ENCODE measurements at regions not wholly inside any gene's neighbourhood (a gene's known extent, or its start where the extent isn't known, plus 50 kb on each side); places are given as distances from the start of the nearest gene placed in this dataset.

GRCh38 chr2:142220239-142220638 lies 89.4 kb upstream of the LRP1B start:
- no peak for DNase-seq

- DNase-seq: no peak
Measured at GRCh38 chr2:142218471-142218870, 87.7 kb upstream of the LRP1B start.

GRCh38 chr2:142217804-142218203 lies 87.0 kb upstream of the LRP1B start:
- DNase-seq: no peak

- no peak for DNase-seq
Measured at GRCh38 chr2:142200062-142200461, 69.2 kb upstream of the LRP1B start.

- DNase-seq: no peak
Measured at GRCh38 chr2:142199073-142199472, 68.3 kb upstream of the LRP1B start.

- DNase-seq: no peak
Measured at GRCh38 chr2:142190805-142191204, 60.0 kb upstream of the LRP1B start.

GRCh38 chr2:142189501-142189900 lies 58.7 kb upstream of the LRP1B start:
- no peak for DNase-seq

- DNase-seq: no peak
Measured at GRCh38 chr2:142188562-142188961, 57.7 kb upstream of the LRP1B start.

GRCh38 chr2:142180820-142181533 lies 50.2 kb upstream of the LRP1B start:
- no peak for DNase-seq
